SK-N-SH (cell line): ENCODE measurements at regions not wholly inside any gene's neighbourhood (a gene's known extent, or its start where the extent isn't known, plus 50 kb on each side); places are given as distances from the start of the nearest gene placed in this dataset.

Experiments used
- CTCF ChIA-PET: fragments of 300-600, 350-600 bp; formaldehyde crosslinking; extraction: SDS; loops from one replicate; lab custom pipeline; 2021; lab: Yijun Ruan, JAX
- POLR2A ChIA-PET: fragments of 350-600 bp; sonication (Branson Sonifier 250); formaldehyde crosslinking; extraction: SDS; loops from one replicate; lab custom pipeline; 2020; ENCODE audit warnings: antibody characterized with exemption, inconsistent platforms; lab: Yijun Ruan, JAX
- DNase-seq: peaks from one replicate; pipeline ENCODE4 v3.0.0; 2012
- H2AFZ ChIP-seq: fragments of 200-600 bp; sonication (generic); 2 replicates; pipeline ENCODE4 v1.8.1; 2016; ENCODE audit warnings: antibody characterized with exemption, mild to moderate bottlenecking, low read depth
- H3F3A ChIP-seq: fragments of 200-600 bp; sonication (generic); replicated peaks from 2 replicates; pipeline ENCODE3; 2016; ENCODE audit warnings: antibody characterized with exemption, mild to moderate bottlenecking; ENCODE audit not compliant: insufficient read depth
- H3K27ac ChIP-seq, 2 experiments: fragments of 200-500 bp in 1 of 2; fragments of 200-600 bp in 1 of 2; sonication (Bioruptor generic) in 1 of 2; sonication (generic), shearing (Covaris generic) in 1 of 2; 2 replicates each; pipeline versions ENCODE4 v1.5.1 to v1.6.1; 2014 to 2016; ENCODE audit warnings: low read depth in 2 of 2, inconsistent platforms in 1 of 2, low read length in 1 of 2, mild to moderate bottlenecking in 1 of 2, mixed read lengths in 1 of 2
- H3K27me3 ChIP-seq: fragments of 200-600 bp; sonication (generic), shearing (Covaris generic); 2 replicates; pipeline ENCODE4 v1.6.1; 2016; ENCODE audit warnings: mixed run types; ENCODE audit not compliant: insufficient read depth
- H3K36me3 ChIP-seq, 2 experiments: fragments of 200-500 bp in 1 of 2; fragments of 200-600 bp in 1 of 2; sonication (Bioruptor generic) in 1 of 2; sonication (generic) in 1 of 2; replicated peaks in 1 of 2; 2 replicates each; pipeline versions ENCODE3 to v1.5.1; 2014 to 2016; ENCODE audit warnings: low read length in 1 of 2, mild to moderate bottlenecking in 1 of 2; ENCODE audit not compliant: insufficient read depth in 2 of 2, control insufficient read depth in 1 of 2
- H3K4me1 ChIP-seq, 2 experiments: fragments of 200-500 bp in 1 of 2; fragments of 200-600 bp in 1 of 2; sonication (Bioruptor generic) in 1 of 2; sonication (generic), shearing (Covaris generic) in 1 of 2; 2 replicates each; pipeline versions ENCODE4 v1.5.1 to v1.6.1; 2014 to 2016; ENCODE audit warnings: low read depth in 1 of 2, low read length in 1 of 2, mixed run types in 1 of 2; ENCODE audit not compliant: insufficient read depth in 2 of 2, control insufficient read depth in 1 of 2
- H3K4me2 ChIP-seq: fragments of 200-600 bp; sonication (generic), shearing (Covaris generic); 2 replicates; pipeline ENCODE4 v1.6.1; 2017; ENCODE audit warnings: mixed run types
- H3K4me3 ChIP-seq, 2 experiments: fragments of 200-500 bp in 1 of 2; fragments of 200-600 bp in 1 of 2; sonication (Bioruptor generic) in 1 of 2; sonication (generic), shearing (Covaris generic) in 1 of 2; 2 replicates each; pipeline versions ENCODE4 v1.5.1 to v1.8.1; 2014 to 2016; ENCODE audit warnings: low read depth in 2 of 2, inconsistent platforms in 1 of 2, low read length in 1 of 2, mild to moderate bottlenecking in 1 of 2, mixed read lengths in 1 of 2, moderate library complexity in 1 of 2
- H3K79me2 ChIP-seq: fragments of 200-600 bp; sonication (generic); 2 replicates; pipeline ENCODE4 v1.8.1; 2017; ENCODE audit warnings: mild to moderate bottlenecking; ENCODE audit not compliant: insufficient read depth
- H3K9ac ChIP-seq: fragments of 200-600 bp; sonication (generic); 2 replicates; pipeline ENCODE4 v1.6.1; 2017; ENCODE audit warnings: mixed run types
- H3K9me2 ChIP-seq: fragments of 200-600 bp; sonication (generic); 2 replicates; pipeline ENCODE4 v1.6.1; 2017; ENCODE audit warnings: mixed run types
- H3K9me3 ChIP-seq: fragments of 200-600 bp; sonication (generic); 2 replicates; pipeline ENCODE4 v1.6.1; 2017; ENCODE audit warnings: mixed run types, mild to moderate bottlenecking, moderate library complexity
- H4K20me1 ChIP-seq: fragments of 200-600 bp; sonication (generic); 2 replicates; pipeline ENCODE4 v1.6.1; 2017; ENCODE audit warnings: mild to moderate bottlenecking, mixed run types; ENCODE audit not compliant: insufficient read depth
- CHD2 ChIP-seq: fragments of 150-350 bp; IDR thresholded peaks from 2 replicates; pipeline ENCODE4 v1.6.1; 2018; ENCODE audit warnings: low read length; ENCODE audit not compliant: partially characterized antibody
- CTCF ChIP-seq: fragments of 200-600 bp; sonication (generic); IDR thresholded peaks from 2 replicates; pipeline ENCODE4 v1.6.1; 2017; ENCODE audit warnings: antibody characterized with exemption, mild to moderate bottlenecking, moderate library complexity
- ELF1 ChIP-seq: IDR thresholded peaks from 2 replicates; pipeline ENCODE4 v1.4.0; 2012
- EP300 ChIP-seq, 2 experiments: IDR thresholded peaks; 2 replicates each; pipeline versions ENCODE4 v1.4.0 to v1.6.1; 2012; ENCODE audit warnings: borderline replicate concordance in 1 of 2, low read depth in 1 of 2, low read length in 1 of 2
- EZH2phosphoT487 ChIP-seq: fragments of 200-600 bp; sonication (generic); IDR thresholded peaks from 2 replicates; pipeline ENCODE4 v1.6.1; 2017; ENCODE audit warnings: low read depth, mixed run types, mild to moderate bottlenecking, antibody characterized with exemption, moderate library complexity, borderline replicate concordance
- FOXM1 ChIP-seq: IDR thresholded peaks from 2 replicates; pipeline ENCODE4 v1.4.0; 2012; ENCODE audit warnings: low read depth, mild to moderate bottlenecking
- IRF3 ChIP-seq: fragments of 150-350 bp; IDR thresholded peaks from 2 replicates; pipeline ENCODE4 v1.6.1; 2016; ENCODE audit warnings: mild to moderate bottlenecking, low read depth, low read length
- MAX ChIP-seq: IDR thresholded peaks from 2 replicates; pipeline ENCODE4 v1.4.0; 2012; ENCODE audit warnings: low read depth
- MEF2A ChIP-seq: IDR thresholded peaks from 2 replicates; pipeline ENCODE4 v1.4.0; 2012; ENCODE audit warnings: low read depth, borderline replicate concordance
- NRF1 ChIP-seq: IDR thresholded peaks from 2 replicates; pipeline ENCODE4 v1.6.1; 2012; ENCODE audit warnings: low read depth, mild to moderate bottlenecking, low read length
- PBX3 ChIP-seq: IDR thresholded peaks from 2 replicates; pipeline ENCODE4; 2012
- RAD21 ChIP-seq: IDR thresholded peaks from 2 replicates; pipeline ENCODE4 v1.6.1; 2012; ENCODE audit warnings: mild to moderate bottlenecking, low read length
- SIN3A ChIP-seq: IDR thresholded peaks from 2 replicates; pipeline ENCODE4 v1.6.1; 2012; ENCODE audit warnings: low read depth, mild to moderate bottlenecking, low read length, moderate library complexity, borderline replicate concordance
- TAF1 ChIP-seq: IDR thresholded peaks from 2 replicates; pipeline ENCODE4 v1.6.1; 2012; ENCODE audit warnings: low read depth, mild to moderate bottlenecking, low read length, moderate library complexity, borderline replicate concordance
- TCF12 ChIP-seq: IDR thresholded peaks from 2 replicates; pipeline ENCODE4 v1.4.0; 2012
- TEAD4 ChIP-seq: IDR thresholded peaks from 2 replicates; pipeline ENCODE4 v1.4.0; 2012; ENCODE audit warnings: mild to moderate bottlenecking, borderline replicate concordance; ENCODE audit not compliant: insufficient read depth
- YY1 ChIP-seq: IDR thresholded peaks from 2 replicates; pipeline ENCODE4 v1.4.0; 2012; ENCODE audit warnings: low read depth, mild to moderate bottlenecking
- ZBTB33 ChIP-seq: IDR thresholded peaks from 2 replicates; pipeline ENCODE4 v1.4.0; 2012; ENCODE audit warnings: low read depth, borderline replicate concordance
- WGBS: methylation state at CpG from one replicate; pipeline ENCODE4 v1.1.6; 2017; ENCODE audit warnings: low lambda C conversion rate; 5-methylcytosine and 5-hydroxymethylcytosine counted together

- no peak for TF ChIP-seq TEAD4
- no peak for TF ChIP-seq TCF12
- TF ChIP-seq TAF1: no peak
- TF ChIP-seq FOXM1: no peak
- TF ChIP-seq YY1: no peak
- no peak for TF ChIP-seq RAD21
- no peak for TF ChIP-seq NRF1
- TF ChIP-seq SIN3A: no peak
Measured at GRCh38 chr5:82777106-82777505, 300.1 kb downstream of the TMEM167A start (continued).

GRCh38 chr5:82772281-82772680 lies 304.9 kb downstream of the TMEM167A start:
- Histone ChIP-seq H3K79me2 (no peaks in the 10 kb centered on the region), H3K9me3 (no peaks in the 10 kb centered on the region), H3K36me3 (no peaks in the 10 kb centered on the region), H3K27me3 (no peaks in the 10 kb centered on the region), H3K4me2 (no peak overlapping the region), H3K4me1 (no peaks in the 10 kb centered on the region), H3K27ac (no peak overlapping the region), H4K20me1 (no peaks in the 10 kb centered on the region), H2AFZ (no peak overlapping the region), H3K4me3 (no peak overlapping the region), H3K9ac (no peak overlapping the region), H3K9me2 (no peaks in the 10 kb centered on the region), H3F3A (no peaks in the 10 kb centered on the region)
- no peak for DNase-seq
- 72% methylated on average over 4 of the region's 4 CpGs for WGBS
- TF ChIP-seq IRF3: no peak
- no peak for TF ChIP-seq CHD2
- no peak for TF ChIP-seq CTCF
- TF ChIP-seq MAX: no peak
- TF ChIP-seq TCF12: no peak
- no peak for TF ChIP-seq EZH2phosphoT487
- TF ChIP-seq EP300 (IDR thresholded peaks at IDR 0.05; ENCODE audit: borderline replicate concordance in 1 of 2, low read depth in 1 of 2, low read length in 1 of 2): no peak
- TF ChIP-seq FOXM1: no peak
- no peak for TF ChIP-seq ELF1
- TF ChIP-seq ZBTB33: no peak
- TF ChIP-seq YY1: no peak
- no peak for TF ChIP-seq PBX3
- TF ChIP-seq MEF2A: no peak
- ChIA-PET POLR2A (no interaction called here), CTCF (interaction anchor here (1.3 kb wide), 1 partner anchor 130 kb away, joined by 3 read pairs; no protein-coding TSS in a partner anchor)
